ENCODE measurements at regions not wholly inside any gene's neighbourhood (a gene's known extent, or its start where the extent isn't known, plus 50 kb on each side); places are given as distances from the start of the nearest gene placed in this dataset.
"Not testable (repeated sequence)": the region's sequence is repeated elsewhere in the genome, so short reads cannot be mapped to it uniquely, and the experiment has no call there.

- Mint-ChIP-seq H3K27ac (peak overlapping the region in 1 of 3 experiments; percentile 35), H3K4me3 (no peak overlapping the region), H3K27me3 (ENCODE audit: low read depth) (peaks cover 3% of the 10 kb centered on the region), H3K36me3 (ENCODE audit: low read depth) (no peaks in the 10 kb centered on the region), H3K4me1 (peaks cover 35% of the 10 kb centered on the region), H3K9me3 (no peaks in the 10 kb centered on the region)
- no peak for TF ChIP-seq CTCF (IDR thresholded peaks at IDR 0.05; ENCODE audit: unreplicated experiment in 3 of 3)
Measured at GRCh38 chr16:85240982-85241924, 129.0 kb upstream of the CIBAR2 start.

GRCh38 chr16:85242140-85242539, 129.9 kb upstream of the CIBAR2 start:
- Mint-ChIP-seq H3K36me3 (ENCODE audit: low read depth) (no peaks in the 10 kb centered on the region), H3K27ac (no peak overlapping the region), H3K4me1 (peaks cover 36% of the 10 kb centered on the region), H3K9me3 (no peaks in the 10 kb centered on the region), H3K4me3 (no peak overlapping the region), H3K27me3 (ENCODE audit: low read depth) (peaks cover 3% of the 10 kb centered on the region)
- TF ChIP-seq CTCF (IDR thresholded peaks at IDR 0.05; ENCODE audit: unreplicated experiment in 3 of 3): no peak

- Mint-ChIP-seq H3K4me3 (no peak overlapping the region), H3K4me1 (peaks cover 36% of the 10 kb centered on the region), H3K9me3 (no peaks in the 10 kb centered on the region), H3K27ac (no peak overlapping the region), H3K27me3 (ENCODE audit: low read depth) (no peaks in the 10 kb centered on the region), H3K36me3 (ENCODE audit: low read depth) (no peaks in the 10 kb centered on the region)
- no peak for TF ChIP-seq CTCF (IDR thresholded peaks at IDR 0.05; ENCODE audit: unreplicated experiment in 3 of 3)
Measured at GRCh38 chr16:85243308-85243707, 131.0 kb upstream of the CIBAR2 start.

GRCh38 chr16:85244452-85244851, 132.2 kb upstream of the CIBAR2 start:
- H3K4me3 Mint-ChIP-seq; H3K9me3 Mint-ChIP-seq; H3K27ac Mint-ChIP-seq; H3K27me3 Mint-ChIP-seq (ENCODE audit: low read depth); H3K36me3 Mint-ChIP-seq (ENCODE audit: low read depth): not testable (repeated sequence)
- peaks cover 41% of the 10 kb centered on the region for H3K4me1 Mint-ChIP-seq

- H3K9me3 Mint-ChIP-seq: no peaks in the 10 kb centered on the region
- TF ChIP-seq CTCF (IDR thresholded peaks at IDR 0.05; ENCODE audit: unreplicated experiment in 3 of 3): peak; percentile 76 to 78 (median 76)
- H3K4me1 Mint-ChIP-seq: peaks cover 38% of the 10 kb centered on the region
- H3K27me3 Mint-ChIP-seq (ENCODE audit: low read depth): no peaks in the 10 kb centered on the region
- H3K4me3 Mint-ChIP-seq: peak overlapping the region; percentile 26 to 35 (median 35)
- H3K27ac Mint-ChIP-seq: peak overlapping the region; percentile 54 to 65 (median 64)
- no peaks in the 10 kb centered on the region for H3K36me3 Mint-ChIP-seq (ENCODE audit: low read depth)
Measured at GRCh38 chr16:85245307-85246172, 133.3 kb upstream of the CIBAR2 start.

- Mint-ChIP-seq H3K4me3 (peak overlapping the region in 2 of 3 experiments; percentile 18 to 19), H3K9me3 (no peaks in the 10 kb centered on the region), H3K27ac (peak overlapping the region; percentile 65 to 87 (median 83)), H3K36me3 (ENCODE audit: low read depth) (no peaks in the 10 kb centered on the region), H3K4me1 (peaks cover 41% of the 10 kb centered on the region), H3K27me3 (ENCODE audit: low read depth) (no peaks in the 10 kb centered on the region)
- no peak for TF ChIP-seq CTCF (IDR thresholded peaks at IDR 0.05; ENCODE audit: unreplicated experiment in 3 of 3)
Measured at GRCh38 chr16:85246473-85246872, 134.2 kb upstream of the CIBAR2 start.

Data from nephron (organoid).